Naive B cell (primary cell): ENCODE measurements at regions not wholly inside any gene's neighbourhood (a gene's known extent, or its start where the extent isn't known, plus 50 kb on each side); places are given as distances from the start of the nearest gene placed in this dataset.
A peak's percentile ranks its signal among the peaks of the same experiment; 100 is the strongest.
"Not testable (repeated sequence)": the region's sequence is repeated elsewhere in the genome, so short reads cannot be mapped to it uniquely, and the experiment has no call there.

Source experiments
- ATAC-seq, 2 donors: fragments of 150-1000 bp; cut with Tn5 transposase; 2 replicates each; pipeline ENCODE4 v1.10.0; 2021; ENCODE audit warnings: low read depth in 2 of 2, mild to moderate bottlenecking in 2 of 2, moderate library complexity in 2 of 2
- DNase-seq: peaks from one replicate; pipeline ENCODE4 v3.0.0; 2022
- H3K27ac Mint-ChIP-seq, 6 donors: one replicate each; pipeline ENCODE4 v1.8.0; 2020 to 2022; ENCODE audit warnings: mild to moderate bottlenecking in 6 of 6, mixed read lengths in 6 of 6, moderate library complexity in 5 of 6, inconsistent platforms in 2 of 6
- H3K27me3 Mint-ChIP-seq, 3 donors: one replicate each; pipeline ENCODE4 v1.8.0; 2021 to 2022; ENCODE audit warnings: mixed read lengths in 3 of 3, mild to moderate bottlenecking in 1 of 3
- H3K36me3 Mint-ChIP-seq, 2 donors: one replicate each; pipeline ENCODE4 v1.8.0; 2020 to 2022; ENCODE audit warnings: mixed read lengths in 2 of 2, inconsistent platforms in 1 of 2, mild to moderate bottlenecking in 1 of 2
- H3K4me1 Mint-ChIP-seq, 3 donors: one replicate each; pipeline ENCODE4 v1.8.0; 2020 to 2022; ENCODE audit warnings: mixed read lengths in 3 of 3, inconsistent platforms in 1 of 3, mild to moderate bottlenecking in 1 of 3, moderate library complexity in 1 of 3
- H3K4me3 Mint-ChIP-seq, 8 donors: one replicate each; pipeline ENCODE4 v1.8.0; 2020 to 2022; ENCODE audit warnings: mild to moderate bottlenecking in 8 of 8, mixed read lengths in 8 of 8, moderate library complexity in 8 of 8, inconsistent platforms in 2 of 8
- H3K9me3 Mint-ChIP-seq, 7 donors: one replicate each; pipeline ENCODE4 v1.8.0; 2020 to 2022; ENCODE audit warnings: mixed read lengths in 7 of 7, mild to moderate bottlenecking in 5 of 7, inconsistent platforms in 2 of 7, moderate library complexity in 1 of 7

DNA sequence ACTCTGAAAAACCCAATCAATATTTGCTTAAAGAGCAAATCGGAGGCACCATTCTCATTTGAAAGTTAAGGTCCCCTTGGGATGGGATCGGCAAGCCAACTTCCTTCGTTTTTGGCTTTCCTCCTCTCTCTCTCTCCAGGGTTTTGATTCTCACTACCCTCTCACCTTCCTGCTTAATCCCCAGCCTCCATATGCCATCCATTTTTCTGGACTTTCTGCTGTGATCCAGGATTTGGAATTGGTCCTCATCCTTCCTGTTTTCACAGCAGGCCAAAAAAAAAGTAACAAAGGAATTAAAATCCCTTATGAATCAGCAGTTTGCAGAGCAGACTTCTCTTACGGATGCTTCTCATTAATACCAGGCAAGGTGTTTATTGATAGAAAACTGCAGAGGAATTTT, 283.1 kb upstream of the TMTC4 start:
- DNase-seq = no peak
- ATAC-seq = no peak
- H3K27ac Mint-ChIP-seq = no peak overlapping the region
- H3K36me3 Mint-ChIP-seq = no peaks in the 10 kb centered on the region
- H3K4me1 Mint-ChIP-seq = no peaks in the 10 kb centered on the region
- H3K4me3 Mint-ChIP-seq = no peak overlapping the region
- H3K9me3 Mint-ChIP-seq = peaks cover 0 to 15% (median 7%) of the 10 kb centered on the region in 7 donors
- H3K27me3 Mint-ChIP-seq = no peaks in the 10 kb centered on the region

DNA sequence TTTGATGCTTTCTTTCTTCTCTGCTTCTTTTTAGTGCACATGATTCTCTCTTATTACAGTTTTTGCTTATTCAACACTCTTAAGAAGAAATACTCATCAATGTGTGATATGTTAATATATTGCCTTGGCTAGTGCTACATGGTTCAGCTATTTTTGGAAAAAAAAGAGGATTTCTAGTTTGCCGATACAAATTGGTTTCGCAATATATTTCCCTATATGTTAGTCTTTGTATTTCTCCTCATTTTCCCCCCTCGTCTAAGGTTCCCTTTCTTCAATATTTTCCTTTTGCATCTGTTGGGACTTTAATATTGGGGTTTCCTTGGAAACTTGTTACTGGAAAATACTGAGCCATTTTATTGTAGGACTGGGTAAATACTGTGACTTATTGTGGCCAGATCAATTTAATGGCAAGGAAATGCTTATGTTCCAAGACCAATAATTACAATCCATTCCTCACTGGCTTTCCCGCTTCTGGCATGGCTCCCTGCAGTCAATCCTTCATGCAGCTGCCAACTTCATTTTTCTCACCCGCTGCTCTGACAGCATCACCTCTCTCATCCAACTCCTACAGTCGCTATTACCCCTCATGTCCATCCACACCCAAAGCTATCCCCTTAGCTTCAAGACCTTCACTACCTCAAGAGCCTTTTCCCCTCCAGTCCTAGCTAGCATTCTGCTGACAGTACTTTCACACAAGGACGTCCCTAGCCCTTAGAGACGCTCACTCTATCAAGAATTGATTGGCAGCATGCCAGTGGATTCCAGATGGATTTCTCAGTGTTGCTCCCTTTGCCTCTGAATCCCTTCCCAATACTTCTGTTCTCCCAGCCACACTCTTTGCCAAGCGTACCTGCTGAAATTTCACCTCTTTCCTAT, 280.1 kb upstream of the TMTC4 start:
- H3K4me3 Mint-ChIP-seq = no peak overlapping the region
- H3K9me3 Mint-ChIP-seq = peaks cover 0 to 8% (median 3%) of the 10 kb centered on the region in 7 donors
- ATAC-seq = no peak
- no peaks in the 10 kb centered on the region for H3K4me1 Mint-ChIP-seq
- no peaks in the 10 kb centered on the region for H3K27me3 Mint-ChIP-seq
- H3K36me3 Mint-ChIP-seq = no peaks in the 10 kb centered on the region
- DNase-seq = no peak
- no peak overlapping the region for H3K27ac Mint-ChIP-seq

DNA sequence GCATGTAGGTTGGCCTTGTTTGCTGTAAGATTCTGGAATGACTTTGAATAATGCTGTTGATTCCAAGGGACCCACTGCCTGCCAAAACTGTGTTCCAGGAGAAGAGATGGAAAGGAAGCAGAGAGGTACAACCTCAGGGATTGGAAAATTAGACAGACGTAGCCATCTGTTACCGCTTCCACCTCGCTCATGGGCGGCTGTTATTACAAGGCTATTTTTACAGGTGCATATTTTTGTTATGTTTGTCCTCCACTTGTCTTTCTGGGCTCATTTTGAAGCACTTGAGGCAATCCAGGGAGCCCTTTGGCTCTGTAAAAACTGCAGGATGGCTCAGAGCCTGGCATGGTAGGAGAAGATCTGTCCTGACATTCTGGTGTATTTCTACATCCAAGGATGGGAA, 276.4 kb upstream of the TMTC4 start:
- Mint-ChIP-seq H3K9me3 (peaks cover 4 to 15% (median 5%) of the 10 kb centered on the region in 7 donors), H3K27ac (no peak overlapping the region), H3K36me3 (no peaks in the 10 kb centered on the region), H3K4me3 (no peak overlapping the region), H3K27me3 (peaks cover 0 to 3% (median 0%) of the 10 kb centered on the region in 3 donors), H3K4me1 (no peaks in the 10 kb centered on the region)
- no peak for DNase-seq
- no peak for ATAC-seq

DNA sequence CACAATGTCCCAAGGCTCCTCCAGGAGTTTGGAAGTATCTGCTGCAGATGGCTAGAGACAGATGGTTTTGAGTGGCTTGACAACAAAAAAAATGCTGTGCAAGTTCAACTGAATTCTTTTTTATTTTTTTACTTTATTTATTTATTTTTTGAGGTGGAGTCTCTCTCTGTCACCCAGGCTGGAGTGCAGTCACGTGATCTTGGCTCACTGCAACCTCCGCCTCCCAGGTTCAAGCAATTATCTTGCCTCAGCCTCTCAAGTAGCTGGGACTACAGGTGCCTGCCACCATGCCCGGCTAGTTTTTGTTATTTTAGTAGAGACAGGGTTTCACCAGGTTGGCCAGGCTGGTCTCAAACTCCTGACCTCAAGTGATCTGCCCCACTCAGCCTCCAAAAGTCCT, 274.3 kb upstream of the TMTC4 start:
- not testable (repeated sequence) for H3K27me3 Mint-ChIP-seq, H3K4me1 Mint-ChIP-seq, H3K27ac Mint-ChIP-seq, ATAC-seq, H3K4me3 Mint-ChIP-seq, DNase-seq, H3K36me3 Mint-ChIP-seq
- peaks cover 4 to 20% (median 7%) of the 10 kb centered on the region in 7 donors for H3K9me3 Mint-ChIP-seq

DNA sequence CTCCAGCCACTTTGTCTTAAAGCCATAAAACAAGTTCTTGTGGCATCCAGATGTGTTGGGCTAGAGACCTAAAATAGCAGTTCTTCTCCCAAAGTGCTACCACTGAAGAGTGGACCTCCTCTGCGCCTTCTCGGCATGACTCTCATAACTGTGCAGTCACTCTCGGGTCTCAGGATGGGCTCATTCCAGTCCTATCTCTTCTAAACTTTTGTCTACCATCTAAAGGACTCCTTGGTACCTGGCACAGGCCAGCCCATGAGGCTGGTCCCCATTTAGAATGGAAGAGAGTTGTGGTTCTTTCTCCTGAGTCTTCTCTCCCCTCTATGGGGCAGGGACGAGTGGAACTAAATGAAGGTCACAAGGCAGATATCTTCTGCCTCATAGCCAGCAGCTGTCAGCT, 272.0 kb upstream of the TMTC4 start:
- no peak for ATAC-seq
- H3K27ac Mint-ChIP-seq = no peak overlapping the region
- peak overlapping the region in 1 of 8 donors; percentile 65 for H3K4me3 Mint-ChIP-seq
- DNase-seq = no peak
- H3K36me3 Mint-ChIP-seq = no peaks in the 10 kb centered on the region
- H3K9me3 Mint-ChIP-seq = peaks cover 4 to 20% (median 5%) of the 10 kb centered on the region in 7 donors
- peaks cover 0 to 7% (median 0%) of the 10 kb centered on the region in 3 donors for H3K27me3 Mint-ChIP-seq
- no peaks in the 10 kb centered on the region for H3K4me1 Mint-ChIP-seq

DNA sequence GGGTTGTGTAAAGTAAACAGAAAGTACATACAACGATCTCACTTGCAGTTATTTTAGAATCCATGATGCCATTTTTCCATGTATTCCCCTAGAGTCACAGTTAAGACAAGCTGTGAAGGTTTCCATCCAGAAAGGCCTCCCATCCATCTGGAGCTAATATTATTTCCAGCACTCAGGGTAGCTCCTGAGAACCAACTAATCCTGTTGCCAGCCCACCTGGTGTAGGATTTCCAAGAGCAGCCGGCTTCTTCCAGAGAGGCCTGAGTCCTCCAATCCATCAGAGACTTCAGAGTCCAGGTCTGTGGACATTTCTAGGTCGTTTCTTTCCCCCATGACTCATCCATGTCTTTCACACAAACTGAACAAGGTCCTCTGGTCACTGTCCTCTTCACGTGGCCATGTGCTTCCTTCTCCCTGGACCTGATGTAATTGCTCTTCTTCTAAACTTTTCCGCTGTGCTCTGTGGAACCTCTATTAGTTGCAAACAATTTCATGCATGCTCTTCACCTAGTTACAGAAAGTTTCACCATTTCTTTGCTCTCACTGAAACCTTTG, 270.3 kb upstream of the TMTC4 start:
- no peak overlapping the region for H3K27ac Mint-ChIP-seq
- peaks cover 0 to 7% (median 0%) of the 10 kb centered on the region in 3 donors for H3K27me3 Mint-ChIP-seq
- no peaks in the 10 kb centered on the region for H3K36me3 Mint-ChIP-seq
- no peak for DNase-seq
- H3K9me3 Mint-ChIP-seq = peaks cover 2 to 20% (median 5%) of the 10 kb centered on the region in 7 donors
- H3K4me1 Mint-ChIP-seq = no peaks in the 10 kb centered on the region
- ATAC-seq = no peak
- H3K4me3 Mint-ChIP-seq = no peak overlapping the region

DNA sequence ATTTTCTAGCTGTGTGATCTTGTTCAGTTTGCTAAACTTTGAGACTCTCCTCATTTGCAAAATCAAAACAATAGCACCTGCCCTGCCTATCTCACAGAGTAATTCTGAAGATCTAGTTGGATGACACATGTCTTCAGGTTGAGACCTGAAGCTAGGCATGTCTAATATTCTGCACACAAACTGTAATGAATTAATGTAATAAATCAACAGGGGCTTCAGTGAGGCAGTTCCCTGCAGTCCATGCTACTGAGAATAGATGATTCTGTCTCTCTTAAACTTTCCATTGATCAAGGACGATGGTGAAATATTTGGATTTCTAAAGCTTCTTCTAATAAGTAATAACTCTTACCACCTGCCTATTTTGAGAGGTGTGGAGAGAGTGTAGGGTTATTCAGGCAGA, 268.1 kb upstream of the TMTC4 start:
- no peak for DNase-seq
- H3K27me3 Mint-ChIP-seq = peaks cover 0 to 4% (median 0%) of the 10 kb centered on the region in 3 donors
- no peaks in the 10 kb centered on the region for H3K4me1 Mint-ChIP-seq
- no peaks in the 10 kb centered on the region for H3K36me3 Mint-ChIP-seq
- H3K4me3 Mint-ChIP-seq = no peak overlapping the region
- H3K9me3 Mint-ChIP-seq = peaks cover 2 to 14% (median 4%) of the 10 kb centered on the region in 7 donors
- ATAC-seq = no peak
- H3K27ac Mint-ChIP-seq = no peak overlapping the region

DNA sequence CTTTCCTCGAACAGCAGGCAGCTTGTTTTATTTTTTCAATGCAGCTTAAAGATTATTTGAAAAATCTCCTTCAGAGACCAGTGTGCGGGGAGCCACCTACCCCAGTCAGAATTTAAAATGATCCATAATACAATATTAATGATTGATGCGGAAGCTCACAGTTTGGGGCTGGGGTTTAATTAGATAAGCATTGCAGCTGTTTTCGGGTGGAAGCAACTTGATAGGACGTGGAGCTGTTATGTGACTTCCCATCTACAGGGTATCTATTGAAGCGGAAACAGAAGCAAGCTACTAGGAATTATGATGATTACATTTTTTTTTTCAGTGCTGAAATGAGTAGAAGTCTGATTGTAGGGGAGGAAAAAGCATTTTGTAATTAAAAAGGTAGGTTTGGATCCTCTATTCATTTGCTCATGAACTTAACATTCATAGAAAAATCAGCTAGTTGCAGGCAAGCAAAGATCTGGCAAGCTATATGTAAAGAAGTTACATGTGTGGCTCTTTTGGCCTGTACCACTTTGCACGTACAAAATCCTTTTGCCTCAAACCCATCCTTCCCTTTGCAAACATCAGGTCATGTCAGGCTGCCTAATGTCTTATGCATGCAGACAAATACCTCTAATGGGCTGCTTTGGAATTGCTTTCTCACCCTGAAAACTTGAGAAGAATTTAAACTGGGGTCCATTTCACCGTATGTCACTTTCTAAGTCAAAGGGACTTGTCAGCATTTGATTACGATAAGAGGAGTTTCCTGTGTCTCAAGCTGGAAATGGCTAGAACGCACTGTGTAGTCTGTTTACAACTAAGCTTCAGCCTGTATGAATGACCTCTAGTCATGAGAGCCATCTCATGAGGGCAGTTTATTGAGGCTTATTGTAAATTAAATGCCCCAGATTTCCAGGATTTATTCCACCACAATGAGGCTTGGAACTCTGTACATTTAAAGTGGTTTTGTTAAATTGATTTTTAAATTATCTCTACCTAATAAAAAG, 267.1 kb upstream of the TMTC4 start:
- DNase-seq (no peak), ATAC-seq (no peak)
- Mint-ChIP-seq H3K27ac (no peak overlapping the region), H3K4me1 (no peaks in the 10 kb centered on the region), H3K4me3 (no peak overlapping the region), H3K27me3 (peaks cover 0 to 4% (median 0%) of the 10 kb centered on the region in 3 donors), H3K9me3 (peaks cover 2 to 12% (median 4%) of the 10 kb centered on the region in 7 donors), H3K36me3 (no peaks in the 10 kb centered on the region)

DNA sequence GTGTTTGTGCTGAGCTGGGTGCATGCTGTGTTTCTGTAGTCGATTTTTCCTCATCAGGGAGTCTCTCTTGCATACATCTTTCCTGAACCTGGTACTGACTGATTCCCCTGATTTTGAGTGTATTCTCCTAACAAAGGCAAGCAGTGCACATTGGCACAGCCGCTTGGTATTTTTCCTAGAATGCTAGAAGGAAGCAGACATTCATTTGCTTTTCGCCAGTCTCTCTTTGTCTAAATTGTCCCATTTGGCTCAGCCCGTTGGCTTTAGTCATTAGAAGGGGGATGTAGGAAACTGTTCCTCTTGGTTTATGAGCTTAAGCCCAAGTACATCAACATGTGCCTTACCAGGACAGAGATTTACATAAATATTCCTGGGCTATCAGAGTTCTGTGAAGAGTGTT, 266.1 kb upstream of the TMTC4 start:
- peaks cover 2 to 8% (median 4%) of the 10 kb centered on the region in 7 donors for H3K9me3 Mint-ChIP-seq
- H3K27ac Mint-ChIP-seq = no peak overlapping the region
- no peaks in the 10 kb centered on the region for H3K4me1 Mint-ChIP-seq
- peaks cover 0 to 8% (median 0%) of the 10 kb centered on the region in 3 donors for H3K27me3 Mint-ChIP-seq
- DNase-seq (no peak), ATAC-seq (no peak)
- no peaks in the 10 kb centered on the region for H3K36me3 Mint-ChIP-seq
- no peak overlapping the region for H3K4me3 Mint-ChIP-seq

DNA sequence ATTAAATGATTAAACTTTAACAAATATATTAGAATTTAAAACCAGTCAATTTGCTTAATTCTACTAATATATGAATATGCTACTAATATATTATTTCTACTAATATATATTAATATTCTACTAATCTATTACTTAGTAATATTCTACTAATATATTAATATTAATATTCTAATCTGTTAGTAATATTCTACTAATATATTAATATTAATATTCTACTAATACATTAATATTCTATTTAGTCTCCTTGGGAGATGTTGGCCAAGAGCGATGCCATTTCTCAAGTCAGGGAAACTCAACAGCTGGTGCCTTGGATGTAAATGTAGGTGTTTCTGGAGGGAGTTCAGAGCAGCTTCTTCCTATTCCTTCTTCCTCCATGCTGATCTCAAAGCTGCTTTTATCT, 259.2 kb upstream of the TMTC4 start:
- no peaks in the 10 kb centered on the region for H3K36me3 Mint-ChIP-seq
- no peak overlapping the region for H3K4me3 Mint-ChIP-seq
- peaks cover 0 to 13% (median 0%) of the 10 kb centered on the region in 7 donors for H3K9me3 Mint-ChIP-seq
- H3K4me1 Mint-ChIP-seq = no peaks in the 10 kb centered on the region
- no peak for ATAC-seq
- H3K27ac Mint-ChIP-seq = no peak overlapping the region
- H3K27me3 Mint-ChIP-seq = peaks cover 0 to 9% (median 7%) of the 10 kb centered on the region in 3 donors
- no peak for DNase-seq

DNA sequence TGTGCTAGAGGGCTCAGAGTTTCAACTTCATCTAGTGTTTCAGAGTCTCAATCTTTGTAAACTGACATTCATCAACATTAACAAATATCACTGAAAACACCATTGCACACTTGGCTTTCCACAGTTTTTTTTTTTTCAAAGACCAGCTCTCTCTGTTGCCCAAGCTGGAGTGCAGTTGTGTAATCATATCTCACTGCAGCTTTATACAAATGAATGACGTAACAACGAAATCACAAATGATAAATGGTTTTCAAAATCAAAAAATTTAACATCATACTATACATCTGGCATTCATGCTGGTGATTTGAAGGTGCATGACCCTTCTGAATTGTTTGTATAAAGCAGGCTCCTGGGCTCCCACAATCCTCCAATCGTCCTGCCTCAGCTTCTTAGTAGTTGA, 248.0 kb upstream of the TMTC4 start:
- Mint-ChIP-seq H3K36me3 (no peaks in the 10 kb centered on the region), H3K4me1 (no peaks in the 10 kb centered on the region), H3K27me3 (peaks cover 0 to under 1% (median 0%) of the 10 kb centered on the region in 3 donors), H3K4me3 (no peak overlapping the region), H3K27ac (no peak overlapping the region), H3K9me3 (no peaks in the 10 kb centered on the region)
- DNase-seq (no peak), ATAC-seq (no peak)

DNA sequence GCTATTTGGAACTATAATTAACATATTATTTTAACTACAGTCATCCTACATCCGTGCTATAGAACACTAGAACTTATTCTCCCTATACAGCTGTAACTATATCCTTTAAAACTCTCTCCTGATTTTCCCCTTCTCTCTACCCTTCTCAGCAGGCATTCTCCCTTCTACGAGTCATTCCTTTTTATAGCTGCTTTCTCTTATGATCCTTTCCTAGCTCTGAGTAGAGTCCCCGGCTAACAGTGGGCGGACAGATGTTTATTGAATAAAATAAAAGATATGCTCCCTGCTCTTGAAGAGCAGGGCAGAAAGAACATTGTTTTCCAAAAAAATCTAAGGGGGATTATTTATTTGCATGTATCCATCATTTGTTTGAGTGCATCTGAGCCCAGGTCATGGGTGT, 246.5 kb upstream of the TMTC4 start:
- H3K36me3 Mint-ChIP-seq = no peaks in the 10 kb centered on the region
- DNase-seq = no peak
- H3K27ac Mint-ChIP-seq = no peak overlapping the region
- H3K27me3 Mint-ChIP-seq = peaks cover 0 to 4% (median 0%) of the 10 kb centered on the region in 3 donors
- H3K4me3 Mint-ChIP-seq = no peak overlapping the region
- no peaks in the 10 kb centered on the region for H3K4me1 Mint-ChIP-seq
- no peak for ATAC-seq
- H3K9me3 Mint-ChIP-seq = peaks cover 0 to 4% (median 0%) of the 10 kb centered on the region in 7 donors

DNA sequence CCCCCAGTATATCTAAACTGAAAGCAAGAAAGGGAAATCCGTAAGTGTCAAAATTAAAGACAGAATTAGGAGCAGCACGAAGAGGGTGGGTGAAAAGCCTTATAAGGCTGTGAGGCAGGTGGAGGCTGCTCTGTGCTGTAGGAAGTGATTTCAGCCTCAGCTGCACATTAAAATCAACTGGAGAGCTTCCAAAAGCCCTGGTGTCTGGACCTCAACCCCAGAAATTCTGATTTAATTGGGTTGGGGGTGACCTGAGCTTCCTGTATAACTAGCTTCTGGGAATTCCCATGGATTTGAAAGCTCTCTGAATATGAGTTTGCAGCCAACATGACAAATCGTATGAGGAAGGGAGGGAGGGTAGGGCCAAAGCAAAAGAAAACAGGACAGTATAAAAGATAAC, 242.4 kb upstream of the TMTC4 start:
- H3K4me1 Mint-ChIP-seq = no peaks in the 10 kb centered on the region
- H3K4me3 Mint-ChIP-seq = no peak overlapping the region
- peaks cover 0 to 12% (median 7%) of the 10 kb centered on the region in 7 donors for H3K9me3 Mint-ChIP-seq
- H3K27ac Mint-ChIP-seq = no peak overlapping the region
- DNase-seq (no peak), ATAC-seq (no peak)
- H3K36me3 Mint-ChIP-seq = no peaks in the 10 kb centered on the region
- H3K27me3 Mint-ChIP-seq = peaks cover 4 to 7% (median 6%) of the 10 kb centered on the region in 3 donors
